Neuronal stem cell (in vitro differentiated cells): ENCODE measurements at regions not wholly inside any gene's neighbourhood (a gene's known extent, or its start where the extent isn't known, plus 50 kb on each side); places are given as distances from the start of the nearest gene placed in this dataset.

ENCODE experiments used
- DNase-seq: peaks from one replicate; pipeline ENCODE4 v3.0.0-alpha.2; 2013; ENCODE audit warnings: low spot score
- H2AFZ ChIP-seq: one replicate; pipeline ENCODE4 v1.6.1; 2013; ENCODE audit warnings: mild to moderate bottlenecking, low read length, inconsistent platforms
- H2AK5ac ChIP-seq: 2 replicates; pipeline ENCODE4 v1.6.1; 2013; ENCODE audit warnings: low read depth, mild to moderate bottlenecking, inconsistent platforms, low read length, moderate library complexity, mixed read lengths
- H2BK120ac ChIP-seq: 2 replicates; pipeline ENCODE4 v1.6.1; 2013; ENCODE audit warnings: low read depth, mild to moderate bottlenecking, inconsistent platforms, low read length, moderate library complexity, mixed read lengths
- H2BK12ac ChIP-seq: one replicate; pipeline ENCODE4 v1.6.1; 2013; ENCODE audit warnings: low read length, inconsistent platforms
- H2BK15ac ChIP-seq: 2 replicates; pipeline ENCODE4 v1.6.1; 2013; ENCODE audit warnings: mild to moderate bottlenecking, low read length, inconsistent platforms, mixed read lengths
- H2BK5ac ChIP-seq: one replicate; pipeline ENCODE4 v1.6.1; 2013; ENCODE audit warnings: inconsistent platforms, mild to moderate bottlenecking, low read length, moderate library complexity
- H3K14ac ChIP-seq: one replicate; pipeline ENCODE4 v1.6.1; 2013; ENCODE audit warnings: low read length, inconsistent platforms
- H3K18ac ChIP-seq: 2 replicates; pipeline ENCODE4 v1.6.1; 2013; ENCODE audit warnings: low read length, inconsistent platforms
- H3K23ac ChIP-seq: 2 replicates; pipeline ENCODE4 v1.6.1; 2013; ENCODE audit warnings: low read depth, mild to moderate bottlenecking, mixed read lengths, low read length, inconsistent platforms; ENCODE audit not compliant: poor library complexity
- H3K27ac ChIP-seq: replicated peaks from 3 replicates; pipeline ENCODE4 v1.5.1; 2013; ENCODE audit warnings: low read length, inconsistent platforms
- H3K27me3 ChIP-seq, 3 experiments: 2 replicates each; pipeline ENCODE4 v1.6.1; 2013; ENCODE audit warnings: low read length in 3 of 3, mild to moderate bottlenecking in 2 of 3, inconsistent platforms in 1 of 3, low read depth in 1 of 3, mixed read lengths in 1 of 3, moderate library complexity in 1 of 3; ENCODE audit not compliant: control insufficient read depth in 3 of 3, insufficient read depth in 3 of 3
- H3K36me3 ChIP-seq, 2 donors: replicated peaks in 1 of 2; 2 replicates each; pipeline ENCODE4 v1.6.1; 2013; ENCODE audit warnings: low read length in 2 of 2; ENCODE audit not compliant: control insufficient read depth in 2 of 2, insufficient read depth in 2 of 2
- H3K4ac ChIP-seq: 2 replicates; pipeline ENCODE4 v1.6.1; 2013; ENCODE audit warnings: inconsistent platforms, mild to moderate bottlenecking, low read length, moderate library complexity
- H3K4me1 ChIP-seq, 2 donors: 1 replicate in 1 of 2; 2 replicates in 1 of 2; pipeline ENCODE4 v1.6.1; 2013; ENCODE audit warnings: low read length in 2 of 2, low read depth in 1 of 2; ENCODE audit not compliant: control insufficient read depth in 2 of 2, insufficient read depth in 1 of 2
- H3K4me2 ChIP-seq: one replicate; pipeline ENCODE4 v1.6.1; 2013; ENCODE audit warnings: mild to moderate bottlenecking, low read length, inconsistent platforms; ENCODE audit not compliant: insufficient read depth, poor library complexity, severe bottlenecking
- H3K4me3 ChIP-seq, 2 donors: 2 replicates each; pipeline ENCODE4 v1.5.1; 2013; ENCODE audit warnings: low read length in 2 of 2, mild to moderate bottlenecking in 2 of 2, inconsistent platforms in 1 of 2, moderate library complexity in 1 of 2
- H3K79me1 ChIP-seq: one replicate; pipeline ENCODE4 v1.6.1; 2013; ENCODE audit warnings: low read depth, mild to moderate bottlenecking, inconsistent platforms, low read length, moderate library complexity
- H3K9ac ChIP-seq: one replicate; pipeline ENCODE4 v1.6.1; 2013; ENCODE audit warnings: mild to moderate bottlenecking, low read depth, low read length, inconsistent platforms; ENCODE audit not compliant: poor library complexity
- H3K9me3 ChIP-seq, 2 donors: replicated peaks in 1 of 2; 2 replicates each; pipeline versions ENCODE3 to v1.6.1; 2013; ENCODE audit warnings: low read length in 2 of 2, mild to moderate bottlenecking in 2 of 2, inconsistent platforms in 1 of 2, low read depth in 1 of 2, mixed read lengths in 1 of 2, moderate library complexity in 1 of 2; ENCODE audit not compliant: control insufficient read depth in 2 of 2, insufficient read depth in 1 of 2
- H4K8ac ChIP-seq: one replicate; pipeline ENCODE4 v1.6.1; 2013; ENCODE audit warnings: low read depth, mild to moderate bottlenecking, inconsistent platforms, low read length, moderate library complexity
- H4K91ac ChIP-seq: one replicate; pipeline ENCODE4 v1.6.1; 2013; ENCODE audit warnings: low read length, low read depth, mild to moderate bottlenecking, inconsistent platforms; ENCODE audit not compliant: poor library complexity
- WGBS, 2 donors: extraction: QIAGEN DNeasy Blood & Tissue Kit; methylation state at CpG; one replicate each; pipeline ENCODE4 v1.1.7; 2013; ENCODE audit warnings: missing lambda C conversion rate in 2 of 2, mixed read lengths in 1 of 2; ENCODE audit not compliant: insufficient read length in 2 of 2, insufficient replicate concordance in 1 of 2; ENCODE audit errors: extremely low coverage in 2 of 2; 5-methylcytosine and 5-hydroxymethylcytosine counted together

GRCh38 chr14:21807975-21808374 lies 134.4 kb upstream of the OR4E1 start:
- H3K14ac ChIP-seq, result peak overlapping the region; percentile 8
- H2BK12ac ChIP-seq, result no peak overlapping the region
- no peak overlapping the region for H3K4me3 ChIP-seq
- H2AFZ ChIP-seq, result peak overlapping the region; percentile 11
- H3K4me1 ChIP-seq, result no peaks in the 10 kb centered on the region
- H3K9me3 ChIP-seq, result no peaks in the 10 kb centered on the region
- no CpG with 5 or more reads among the region's 13 CpGs for WGBS, 2 donors
- H3K23ac ChIP-seq, result no peak overlapping the region
- no peaks in the 10 kb centered on the region for H3K36me3 ChIP-seq
- no peak overlapping the region for H3K4ac ChIP-seq
- no peak overlapping the region for H2AK5ac ChIP-seq
- H3K79me1 ChIP-seq, result no peaks in the 10 kb centered on the region
- H2BK120ac ChIP-seq, result no peak overlapping the region
- H3K4me2 ChIP-seq, result no peak overlapping the region
- H2BK5ac ChIP-seq, result no peak overlapping the region
- H3K9ac ChIP-seq, result no peak overlapping the region
- H2BK15ac ChIP-seq, result no peak overlapping the region
- no peak overlapping the region for H4K91ac ChIP-seq
- no peak overlapping the region for H4K8ac ChIP-seq
- H3K18ac ChIP-seq, result peak overlapping the region; percentile 38
- no peaks in the 10 kb centered on the region for H3K27me3 ChIP-seq
- no peak for DNase-seq
- no peak overlapping the region for H3K27ac ChIP-seq

GRCh38 chr14:21804981-21805380 lies 131.4 kb upstream of the OR4E1 start:
- no peak for DNase-seq
- WGBS, 2 donors, result no CpG with 5 or more reads among the region's 2 CpGs

GRCh38 chr14:21802441-21802840 lies 128.8 kb upstream of the OR4E1 start:
- no peaks in the 10 kb centered on the region for H3K9me3 ChIP-seq
- no peaks in the 10 kb centered on the region for H3K4me1 ChIP-seq
- H4K91ac ChIP-seq, result no peak overlapping the region
- no peak overlapping the region for H4K8ac ChIP-seq
- no CpG with 5 or more reads among the region's 1 CpG for WGBS, 2 donors
- H3K27me3 ChIP-seq, result no peaks in the 10 kb centered on the region
- no peak overlapping the region for H3K18ac ChIP-seq
- no peak overlapping the region for H2BK15ac ChIP-seq
- H2BK120ac ChIP-seq, result no peak overlapping the region
- no peak overlapping the region for H3K9ac ChIP-seq
- no peak overlapping the region for H3K4me3 ChIP-seq
- no peak overlapping the region for H3K23ac ChIP-seq
- no peak for DNase-seq
- no peak overlapping the region for H3K4ac ChIP-seq
- no peaks in the 10 kb centered on the region for H3K36me3 ChIP-seq
- no peak overlapping the region for H3K4me2 ChIP-seq
- H3K14ac ChIP-seq, result no peak overlapping the region
- H2AK5ac ChIP-seq, result no peak overlapping the region
- H3K27ac ChIP-seq, result no peak overlapping the region
- H2BK5ac ChIP-seq, result no peak overlapping the region
- no peaks in the 10 kb centered on the region for H3K79me1 ChIP-seq
- no peak overlapping the region for H2AFZ ChIP-seq
- no peak overlapping the region for H2BK12ac ChIP-seq

More at GRCh38 chr14:21804981-21805380, 131.4 kb upstream of the OR4E1 start:
- H3K23ac ChIP-seq, result no peak overlapping the region
- no peaks in the 10 kb centered on the region for H3K27me3 ChIP-seq
- no peak overlapping the region for H2BK15ac ChIP-seq
- no peaks in the 10 kb centered on the region for H3K36me3 ChIP-seq
- no peak overlapping the region for H2BK12ac ChIP-seq
- no peak overlapping the region for H4K8ac ChIP-seq
- no peak overlapping the region for H3K4me2 ChIP-seq
- H3K9me3 ChIP-seq, result no peaks in the 10 kb centered on the region
- no peak overlapping the region for H3K9ac ChIP-seq
- no peak overlapping the region for H3K18ac ChIP-seq
- H3K4ac ChIP-seq, result no peak overlapping the region
- no peak overlapping the region for H2AFZ ChIP-seq
- H3K4me3 ChIP-seq, result no peak overlapping the region
- H3K27ac ChIP-seq, result no peak overlapping the region
- H3K4me1 ChIP-seq, result no peaks in the 10 kb centered on the region
- no peak overlapping the region for H2AK5ac ChIP-seq
- H3K79me1 ChIP-seq, result no peaks in the 10 kb centered on the region
- no peak overlapping the region for H3K14ac ChIP-seq
- no peak overlapping the region for H4K91ac ChIP-seq
- no peak overlapping the region for H2BK120ac ChIP-seq
- H2BK5ac ChIP-seq, result no peak overlapping the region

- no peak overlapping the region for H2AFZ ChIP-seq
- WGBS, 2 donors, result no CpG with 5 or more reads among the region's 2 CpGs
Measured at GRCh38 chr14:21796916-21797315, 123.3 kb upstream of the OR4E1 start.

More at GRCh38 chr14:21796916-21797315, 123.3 kb upstream of the OR4E1 start:
- Histone ChIP-seq H3K27ac (no peak overlapping the region), H3K4ac (no peak overlapping the region), H4K91ac (no peak overlapping the region), H3K9me3 (peaks cover 0 to 1% of the 10 kb centered on the region in 2 donors), H3K79me1 (no peaks in the 10 kb centered on the region), H3K4me3 (no peak overlapping the region), H3K4me1 (no peaks in the 10 kb centered on the region), H2BK5ac (no peak overlapping the region), H3K27me3 (no peaks in the 10 kb centered on the region), H4K8ac (no peak overlapping the region), H3K36me3 (no peaks in the 10 kb centered on the region), H2BK120ac (no peak overlapping the region), H3K4me2 (no peak overlapping the region), H3K9ac (no peak overlapping the region), H2AK5ac (no peak overlapping the region), H3K18ac (no peak overlapping the region), H2BK15ac (no peak overlapping the region), H3K23ac (no peak overlapping the region), H2BK12ac (no peak overlapping the region), H3K14ac (no peak overlapping the region)
- no peak for DNase-seq
